Spleen (tissue), 11 donors: ENCODE measurements at regions not wholly inside any gene's neighbourhood (a gene's known extent, or its start where the extent isn't known, plus 50 kb on each side); places are given as distances from the start of the nearest gene placed in this dataset.

Experiments used
- DNase-seq: peaks from one replicate; pipeline ENCODE4 v3.0.0-alpha.2; 2020
- H3K27ac ChIP-seq, 8 donors: fragments of 200-600 bp; sonication (generic) in 7 of 8; 1 replicate in 4 of 8; 2 replicates in 4 of 8; pipeline versions ENCODE4 v1.5.0 to v1.8.0; 2016 to 2021; ENCODE audit warnings: inconsistent platforms in 4 of 8, mild to moderate bottlenecking in 4 of 8, moderate library complexity in 1 of 8
- H3K27me3 ChIP-seq, 7 donors: fragments of 200-600 bp; sonication (generic) in 6 of 7; replicated peaks in 1 of 7; 1 replicate in 4 of 7; 2 replicates in 3 of 7; pipeline versions ENCODE4 v1.5.0 to v1.8.0; 2016 to 2021; ENCODE audit warnings: inconsistent platforms in 3 of 7, mild to moderate bottlenecking in 1 of 7
- H3K36me3 ChIP-seq, 6 donors: fragments of 200-600 bp; sonication (generic) in 5 of 6; 1 replicate in 4 of 6; 2 replicates in 2 of 6; pipeline versions ENCODE4 v1.5.0 to v1.8.0; 2016 to 2021; ENCODE audit warnings: inconsistent platforms in 2 of 6
- H3K4me1 ChIP-seq, 6 donors: fragments of 200-600 bp; sonication (generic) in 5 of 6; 1 replicate in 3 of 6; 2 replicates in 3 of 6; pipeline versions ENCODE4 v1.5.0 to v1.8.0; 2016 to 2021; ENCODE audit warnings: inconsistent platforms in 3 of 6
- H3K4me3 ChIP-seq, 8 donors: fragments of 200-600 bp; sonication (generic) in 7 of 8; 1 replicate in 4 of 8; 2 replicates in 4 of 8; pipeline versions ENCODE4 v1.5.0 to v1.8.0; 2016 to 2021; ENCODE audit warnings: inconsistent platforms in 4 of 8, mild to moderate bottlenecking in 4 of 8, moderate library complexity in 2 of 8
- H3K9me3 ChIP-seq, 8 donors: fragments of 200-600 bp; sonication (generic) in 7 of 8; 1 replicate in 4 of 8; 2 replicates in 4 of 8; pipeline versions ENCODE4 v1.5.0 to v1.8.0; 2016 to 2021; ENCODE audit warnings: inconsistent platforms in 4 of 8
- CTCF ChIP-seq, 11 experiments: fragments of 200-600 bp in 7 of 11; fragments of 450-650 bp in 4 of 11; sonication (generic) in 4 of 11; IDR thresholded peaks in 8 of 11; conservative IDR thresholded peaks in 3 of 11; 1 replicate in 7 of 11; 2 replicates in 4 of 11; pipeline versions ENCODE4 v1.4.0 to v1.8.0; 2016 to 2021; ENCODE audit warnings: antibody characterized with exemption in 11 of 11, inconsistent platforms in 4 of 11, mild to moderate bottlenecking in 1 of 11
- POLR2A ChIP-seq, 3 donors: fragments of 450-650 bp; IDR thresholded peaks; one replicate each; pipeline ENCODE4 v1.5.1; 2017; ENCODE audit warnings: antibody characterized with exemption in 3 of 3, mild to moderate bottlenecking in 1 of 3
- POLR2AphosphoS5 ChIP-seq, 3 donors: sonication (generic); formaldehyde crosslinking; IDR thresholded peaks; one replicate each; pipeline ENCODE4 v1.5.1; 2017; ENCODE audit warnings: antibody characterized with exemption in 3 of 3
- WGBS, 5 donors: extraction: QIAGEN DNeasy Blood & Tissue Kit in 3 of 5; methylation state at CpG; one replicate each; pipeline versions ENCODE4 v1.1.5 to v1.1.7; 2013 to 2018; 5-methylcytosine and 5-hydroxymethylcytosine counted together
- intact Hi-C: fragments of 100-400 bp; cut with DNase I; formaldehyde crosslinking; loops from one replicate; pipeline ENCODE4 v1.15.0; 2023; ENCODE audit warnings: low total_unique reads
- small RNA-seq, 4 donors: library from RNA; depleted of rRNA; stranded (forward); fragments of <200 nt; gene quantifications; one replicate each; pipeline ENCODE3, GENCODE V24; 2016
- donor health status: healthy with polysubstance abuse.
- donor health status: DM: no; HTN: no; CAD: no; lungs with moderate emphysema.
- donor health status: DM: no; HTN: no; CAD: no.
- donor health status: Bipolar disorder and iron deficiency.
- donor health status: healthy.
- donor health status: DM: no; HTN: no; CAD: no.
- donor health status: DM: yes; HTN: yes; CAD: no.

- no peak overlapping the region for H3K27ac ChIP-seq
- H3K4me1 ChIP-seq: no peaks in the 10 kb centered on the region
- intact Hi-C loops: no loop called here
- TF ChIP-seq CTCF (IDR thresholded peaks at IDR 0.05 in 8 of 11, conservative IDR thresholded peaks at IDR 0.05 in 3 of 11): no peak
- no peak for DNase-seq
- no peaks in the 10 kb centered on the region for H3K36me3 ChIP-seq
- no peak overlapping the region for H3K4me3 ChIP-seq
- H3K27me3 ChIP-seq: no peaks in the 10 kb centered on the region
- peaks cover 0 to 5% (median 2%) of the 10 kb centered on the region in 8 donors for H3K9me3 ChIP-seq
- 60 to 80% (median 66%) methylated on average over 3 of the region's 3 CpGs for WGBS, 5 donors
These were observed 917.9 kb downstream of the OLFM4 start for GRCh38 chr13:53946500-53946899.

- Histone ChIP-seq H3K27ac (no peak overlapping the region), H3K36me3 (no peaks in the 10 kb centered on the region), H3K27me3 (no peaks in the 10 kb centered on the region), H3K4me3 (no peak overlapping the region), H3K4me1 (no peaks in the 10 kb centered on the region), H3K9me3 (peaks cover 0 to 5% (median 0%) of the 10 kb centered on the region in 8 donors)
- 37 to 58% (median 46%) methylated on average over 2 of the region's 2 CpGs for WGBS, 5 donors
- intact Hi-C loops: no loop called here
- no peak for TF ChIP-seq POLR2A (IDR thresholded peaks at IDR 0.05)
- no peak for TF ChIP-seq POLR2AphosphoS5 (IDR thresholded peaks at IDR 0.05)
- TF ChIP-seq CTCF (IDR thresholded peaks at IDR 0.05 in 8 of 11, conservative IDR thresholded peaks at IDR 0.05 in 3 of 11): no peak
- DNase-seq: no peak
These were observed 924.6 kb downstream of the OLFM4 start for GRCh38 chr13:53953183-53953582.

Small RNAs in the stretch of these regions (small RNA-seq; reads per million reads assigned to genes)
- gene RN7SL618P: 0 reads per million in 4 donors
